TTC549 (cell line): ENCODE measurements at regions not wholly inside any gene's neighbourhood (a gene's known extent, or its start where the extent isn't known, plus 50 kb on each side); places are given as distances from the start of the nearest gene placed in this dataset.

ENCODE experiments used
- FAIRE-seq: peaks from 2 replicates; lab custom pipeline; 2012; peaks lifted over from hg19 to GRCh38; lab: Jason Lieb, UNC

- no peak for FAIRE-seq
These were observed 291.1 kb upstream of the BTBD3 start for GRCh38 chr20:11626551-11626950.

- FAIRE-seq = no peak
These were observed 274.8 kb upstream of the BTBD3 start for GRCh38 chr20:11642866-11643265.

- no peak for FAIRE-seq
These were observed 271.3 kb upstream of the BTBD3 start for GRCh38 chr20:11646359-11646758.

GRCh38 chr20:11650566-11650965, 267.1 kb upstream of the BTBD3 start:
- FAIRE-seq = no peak

GRCh38 chr20:11651138-11651537, 266.6 kb upstream of the BTBD3 start:
- FAIRE-seq = no peak

GRCh38 chr20:11651647-11652046, 266.0 kb upstream of the BTBD3 start:
- FAIRE-seq = no peak

GRCh38 chr20:11652128-11652527, 265.6 kb upstream of the BTBD3 start:
- FAIRE-seq = no peak

GRCh38 chr20:11654766-11655165, 262.9 kb upstream of the BTBD3 start:
- FAIRE-seq = no peak

GRCh38 chr20:11660673-11661072, 257.0 kb upstream of the BTBD3 start:
- no peak for FAIRE-seq

GRCh38 chr20:11671015-11671511, 246.6 kb upstream of the BTBD3 start:
- no peak for FAIRE-seq

- FAIRE-seq = no peak
These were observed 244.7 kb upstream of the BTBD3 start for GRCh38 chr20:11672959-11673358.

GRCh38 chr20:11675920-11676629, 241.6 kb upstream of the BTBD3 start:
- FAIRE-seq = no peak

- peak; percentile 59 for FAIRE-seq
These were observed 240.9 kb upstream of the BTBD3 start for GRCh38 chr20:11676630-11677287.

GRCh38 chr20:11677428-11677827, 240.3 kb upstream of the BTBD3 start:
- no peak for FAIRE-seq

GRCh38 chr20:11677836-11678235, 239.9 kb upstream of the BTBD3 start:
- FAIRE-seq = no peak

GRCh38 chr20:11682285-11682684, 235.4 kb upstream of the BTBD3 start:
- no peak for FAIRE-seq

GRCh38 chr20:11686195-11686594, 231.5 kb upstream of the BTBD3 start:
- no peak for FAIRE-seq

- FAIRE-seq = no peak
These were observed 230.7 kb upstream of the BTBD3 start for GRCh38 chr20:11686820-11687543.

GRCh38 chr20:11687546-11688292, 230.0 kb upstream of the BTBD3 start:
- FAIRE-seq = no peak

GRCh38 chr20:11689262-11689661, 228.4 kb upstream of the BTBD3 start:
- FAIRE-seq = no peak

- no peak for FAIRE-seq
These were observed 225.9 kb upstream of the BTBD3 start for GRCh38 chr20:11691766-11692165.

- no peak for FAIRE-seq
These were observed 225.1 kb upstream of the BTBD3 start for GRCh38 chr20:11692567-11692966.

GRCh38 chr20:11694467-11694866, 223.2 kb upstream of the BTBD3 start:
- FAIRE-seq = no peak
